PFSK-1 (cell line): ENCODE measurements at regions not wholly inside any gene's neighbourhood (a gene's known extent, or its start where the extent isn't known, plus 50 kb on each side); places are given as distances from the start of the nearest gene placed in this dataset.

Source experiments
- FOXP2 ChIP-seq: optimal IDR thresholded peaks from 2 replicates; pipeline ENCODE3; 2011; ENCODE audit warnings: borderline replicate concordance, control low read depth, inconsistent platforms; ENCODE audit not compliant: insufficient read depth; ENCODE audit errors: extremely low read length, extremely low read depth
- POLR2AphosphoS5 ChIP-seq: IDR thresholded peaks from 2 replicates; pipeline ENCODE4 v1.6.1; 2012; ENCODE audit warnings: low read depth, mild to moderate bottlenecking, control low read depth, low read length, moderate library complexity
- REST ChIP-seq, 2 experiments: IDR thresholded peaks; 2 replicates each; pipeline versions ENCODE4 v1.6.1 to v1.8.0; 2011 to 2012; ENCODE audit warnings: low read depth in 2 of 2, low read length in 2 of 2, control low read depth in 1 of 2, inconsistent platforms in 1 of 2, mild to moderate bottlenecking in 1 of 2, moderate library complexity in 1 of 2; ENCODE audit not compliant: insufficient read depth in 1 of 2
- SIN3A ChIP-seq: IDR thresholded peaks from 2 replicates; pipeline ENCODE4 v1.6.1; 2012; ENCODE audit warnings: mild to moderate bottlenecking, low read length, moderate library complexity, borderline replicate concordance; ENCODE audit not compliant: insufficient read depth
- TAF1 ChIP-seq: IDR thresholded peaks from 2 replicates; pipeline ENCODE4 v1.6.1; 2012; ENCODE audit warnings: low read length, control low read depth, borderline replicate concordance; ENCODE audit not compliant: insufficient read depth

DNA sequence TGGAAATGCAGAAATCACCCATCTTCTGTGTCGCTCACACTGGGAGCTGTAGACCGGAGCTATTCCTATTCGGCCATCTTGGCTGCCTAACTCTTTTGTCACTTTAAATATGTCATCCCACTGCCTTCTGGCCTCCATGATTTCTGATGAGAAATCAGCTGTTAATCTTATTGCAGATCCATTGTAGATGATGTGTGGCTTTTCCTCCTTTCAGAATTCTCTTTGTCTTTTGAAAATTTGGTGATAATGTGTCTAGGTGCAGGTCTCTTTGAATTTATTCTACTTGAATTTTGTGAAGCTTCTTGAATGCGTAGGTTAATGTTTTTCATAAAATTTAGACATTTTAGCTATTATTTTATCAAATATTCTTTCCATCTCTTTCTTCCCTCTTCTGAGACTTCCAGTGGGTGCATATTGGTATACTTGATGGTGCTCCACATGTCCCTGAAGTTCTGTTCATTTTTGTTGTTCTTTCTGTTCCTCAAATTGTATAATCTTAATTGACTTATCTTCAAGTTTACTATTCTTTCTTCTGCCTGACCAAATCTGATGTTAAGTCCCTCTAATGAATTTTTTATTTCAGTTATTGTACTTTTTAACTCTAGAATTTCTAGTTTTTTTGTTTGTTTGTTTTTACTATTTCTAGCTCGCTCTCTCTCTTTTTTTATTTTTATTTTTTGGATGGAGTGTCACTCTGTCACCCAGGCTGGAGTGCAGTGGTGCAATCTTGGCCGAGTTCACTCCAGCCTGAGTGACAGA, 90.8 kb upstream of the DLX2 start:
- TF ChIP-seq FOXP2 (no peak), SIN3A (no peak), TAF1 (no peak), REST (IDR thresholded peaks at IDR 0.05; ENCODE audit: insufficient read depth in 1 of 2, low read depth in 2 of 2, low read length in 2 of 2) (no peak), POLR2AphosphoS5 (no peak)

GRCh38 chr2:172195836-172196376, 93.2 kb upstream of the DLX2 start:
- no peak for TF ChIP-seq REST (IDR thresholded peaks at IDR 0.05; ENCODE audit: insufficient read depth in 1 of 2, low read depth in 2 of 2, low read length in 2 of 2)
- TF ChIP-seq FOXP2 = no peak
- TF ChIP-seq POLR2AphosphoS5 = no peak
- no peak for TF ChIP-seq TAF1
- TF ChIP-seq SIN3A = no peak

DNA sequence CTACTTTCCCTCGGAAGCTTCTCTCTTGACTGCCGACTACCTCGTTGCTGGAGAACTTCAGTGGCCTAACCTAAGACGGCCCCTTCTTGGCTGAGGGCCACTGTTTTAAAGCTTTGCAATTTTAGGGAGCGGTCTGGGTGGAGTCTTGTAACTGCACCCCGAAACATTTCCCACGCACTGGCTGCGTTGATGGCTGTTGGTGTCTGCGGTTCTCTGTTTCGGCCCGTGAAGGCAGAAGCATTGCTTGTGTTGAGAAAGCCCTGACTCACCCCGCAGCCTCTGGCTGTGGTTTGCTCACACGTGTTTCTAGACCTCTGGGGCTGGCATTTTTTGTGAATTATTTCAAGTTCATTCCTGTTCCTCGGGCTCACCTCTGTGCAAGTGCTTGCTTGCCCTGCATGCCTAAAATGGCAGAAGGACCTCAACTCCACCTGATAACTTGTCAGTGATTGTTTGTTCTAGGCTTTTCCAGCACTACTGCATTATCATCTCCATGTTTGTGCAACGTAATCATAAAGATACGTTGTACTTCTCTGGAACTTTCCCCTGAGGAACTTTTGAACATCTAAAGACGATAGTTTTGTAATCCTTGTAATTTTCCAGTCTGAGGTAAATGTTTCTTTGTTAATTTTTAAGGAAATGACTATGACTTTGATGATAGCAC, 94.2 kb upstream of the DLX2 start:
- no peak for TF ChIP-seq REST (IDR thresholded peaks at IDR 0.05; ENCODE audit: insufficient read depth in 1 of 2, low read depth in 2 of 2, low read length in 2 of 2)

- TF ChIP-seq TAF1 = no peak
- no peak for TF ChIP-seq FOXP2
- no peak for TF ChIP-seq REST (IDR thresholded peaks at IDR 0.05; ENCODE audit: insufficient read depth in 1 of 2, low read depth in 2 of 2, low read length in 2 of 2)
- TF ChIP-seq POLR2AphosphoS5 = no peak
- no peak for TF ChIP-seq SIN3A
These were observed 95.7 kb upstream of the DLX2 start for GRCh38 chr2:172198361-172198760.
